Neural progenitor cell (in vitro differentiated cells): ENCODE measurements at regions not wholly inside any gene's neighbourhood (a gene's known extent, or its start where the extent isn't known, plus 50 kb on each side); places are given as distances from the start of the nearest gene placed in this dataset.

Source experiments
- DNase-seq: peaks from one replicate; pipeline ENCODE4 v3.0.0-alpha.2; 2016; ENCODE audit warnings: low spot score
- H2AFZ ChIP-seq: fragments of 200-600 bp; sonication (generic); replicated peaks from 2 replicates; pipeline ENCODE4 v1.6.1; 2016; ENCODE audit warnings: antibody characterized with exemption
- H3F3A ChIP-seq: fragments of 200-600 bp; sonication (generic); 2 replicates; pipeline ENCODE4 v1.6.1; 2016; ENCODE audit warnings: antibody characterized with exemption, low read depth
- H3K27ac ChIP-seq: fragments of 200-600 bp; sonication (generic); 2 replicates; pipeline ENCODE4 v1.5.1; 2016; ENCODE audit warnings: mild to moderate bottlenecking
- H3K27me3 ChIP-seq: fragments of 200-600 bp; sonication (generic); 2 replicates; pipeline ENCODE4 v1.6.1; 2016; ENCODE audit warnings: mild to moderate bottlenecking, moderate library complexity
- H3K36me3 ChIP-seq: fragments of 200-600 bp; sonication (generic); 2 replicates; pipeline ENCODE4 v1.5.1; 2016
- H3K4me1 ChIP-seq: fragments of 200-600 bp; sonication (generic); 2 replicates; pipeline ENCODE4 v1.6.1; 2016; ENCODE audit warnings: mixed run types
- H3K4me2 ChIP-seq: fragments of 200-600 bp; sonication (generic); 2 replicates; pipeline ENCODE4 v1.6.1; 2016
- H3K4me3 ChIP-seq: fragments of 200-600 bp; sonication (generic); 2 replicates; pipeline ENCODE4 v1.5.1; 2016
- H3K79me2 ChIP-seq: fragments of 200-600 bp; sonication (generic); 2 replicates; pipeline ENCODE4 v1.6.1; 2016; ENCODE audit warnings: low read depth
- H3K9ac ChIP-seq: fragments of 200-600 bp; sonication (generic); 2 replicates; pipeline ENCODE4 v1.6.1; 2016
- H3K9me3 ChIP-seq: fragments of 200-600 bp; sonication (generic); 2 replicates; pipeline ENCODE4 v1.5.1; 2016; ENCODE audit warnings: low read depth
- H4K20me1 ChIP-seq: fragments of 200-600 bp; sonication (generic); 2 replicates; pipeline ENCODE4 v1.6.1; 2016; ENCODE audit warnings: low read depth
- H3K27ac Mint-ChIP-seq: 3 replicates; pipeline ENCODE4 v1.8.0; 2021; ENCODE audit warnings: mixed read lengths
- H3K27me3 Mint-ChIP-seq: 2 replicates; pipeline ENCODE4 v1.8.0; 2022; ENCODE audit warnings: low read depth, mild to moderate bottlenecking, inconsistent platforms, moderate library complexity, mixed read lengths; ENCODE audit not compliant: insufficient read depth
- H3K36me3 Mint-ChIP-seq: 3 replicates; pipeline ENCODE4 v1.8.0; 2021; ENCODE audit warnings: mixed read lengths
- H3K4me1 Mint-ChIP-seq: 3 replicates; pipeline ENCODE4 v1.8.0; 2021; ENCODE audit warnings: mixed read lengths
- H3K4me3 Mint-ChIP-seq: 3 replicates; pipeline ENCODE4 v1.8.0; 2021; ENCODE audit warnings: mild to moderate bottlenecking, moderate library complexity, mixed read lengths
- H3K9me3 Mint-ChIP-seq: 3 replicates; pipeline ENCODE4 v1.8.0; 2020; ENCODE audit warnings: mixed read lengths
- EZH2 ChIP-seq: fragments of 200-600 bp; sonication (generic); IDR thresholded peaks from 2 replicates; pipeline ENCODE4 v1.6.1; 2017; ENCODE audit warnings: antibody characterized with exemption, mild to moderate bottlenecking, moderate library complexity
- EZH2phosphoT487 ChIP-seq: fragments of 200-600 bp; sonication (generic); IDR thresholded peaks from 2 replicates; pipeline ENCODE4 v1.6.1; 2017; ENCODE audit warnings: antibody characterized with exemption
- TF ChIP-seq, protein P1 (sequence below): fragments of 200-600 bp; sonication (generic); IDR thresholded peaks from 2 replicates; pipeline ENCODE4 v1.5.1; 2017; ENCODE audit warnings: antibody characterized with exemption, mild to moderate bottlenecking

DNA sequence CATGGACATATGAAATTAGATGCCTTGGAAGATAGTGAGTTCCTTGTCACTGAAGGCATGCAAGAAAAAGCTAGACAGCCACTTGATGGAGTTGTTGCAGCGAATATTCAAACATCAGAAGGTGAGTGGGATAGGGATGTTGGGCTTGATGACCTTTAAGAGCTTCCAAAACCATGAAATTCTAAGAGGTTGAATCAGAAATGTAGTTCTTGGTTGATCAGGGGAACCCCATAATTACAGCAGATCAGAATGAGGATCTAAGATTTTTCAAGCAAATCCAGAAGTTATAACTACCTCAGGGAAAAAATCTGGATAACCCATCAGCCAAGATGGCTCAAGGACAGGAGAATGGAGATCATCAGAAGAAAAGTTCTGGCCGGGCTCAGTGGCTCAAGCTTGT, 244.3 kb upstream of the NR4A3 start:
- no peaks in the 10 kb centered on the region for H4K20me1 ChIP-seq
- no peaks in the 10 kb centered on the region for H3K27me3 ChIP-seq
- no peak for DNase-seq
- H3K4me2 ChIP-seq: no peak overlapping the region
- no peak overlapping the region for H3K9ac ChIP-seq
- H2AFZ ChIP-seq: no peak overlapping the region
- H3K9me3 ChIP-seq: no peaks in the 10 kb centered on the region
- Mint-ChIP-seq H3K36me3 (no peaks in the 10 kb centered on the region), H3K4me1 (no peaks in the 10 kb centered on the region), H3K27ac (no peak overlapping the region), H3K9me3 (no peaks in the 10 kb centered on the region), H3K27me3 (peaks cover 2% of the 10 kb centered on the region), H3K4me3 (no peak overlapping the region)
- H3K4me1 ChIP-seq: no peaks in the 10 kb centered on the region
- H3K79me2 ChIP-seq: no peaks in the 10 kb centered on the region
- H3K4me3 ChIP-seq: no peak overlapping the region
- no peak overlapping the region for H3K27ac ChIP-seq
- TF ChIP-seq, protein P1, sequence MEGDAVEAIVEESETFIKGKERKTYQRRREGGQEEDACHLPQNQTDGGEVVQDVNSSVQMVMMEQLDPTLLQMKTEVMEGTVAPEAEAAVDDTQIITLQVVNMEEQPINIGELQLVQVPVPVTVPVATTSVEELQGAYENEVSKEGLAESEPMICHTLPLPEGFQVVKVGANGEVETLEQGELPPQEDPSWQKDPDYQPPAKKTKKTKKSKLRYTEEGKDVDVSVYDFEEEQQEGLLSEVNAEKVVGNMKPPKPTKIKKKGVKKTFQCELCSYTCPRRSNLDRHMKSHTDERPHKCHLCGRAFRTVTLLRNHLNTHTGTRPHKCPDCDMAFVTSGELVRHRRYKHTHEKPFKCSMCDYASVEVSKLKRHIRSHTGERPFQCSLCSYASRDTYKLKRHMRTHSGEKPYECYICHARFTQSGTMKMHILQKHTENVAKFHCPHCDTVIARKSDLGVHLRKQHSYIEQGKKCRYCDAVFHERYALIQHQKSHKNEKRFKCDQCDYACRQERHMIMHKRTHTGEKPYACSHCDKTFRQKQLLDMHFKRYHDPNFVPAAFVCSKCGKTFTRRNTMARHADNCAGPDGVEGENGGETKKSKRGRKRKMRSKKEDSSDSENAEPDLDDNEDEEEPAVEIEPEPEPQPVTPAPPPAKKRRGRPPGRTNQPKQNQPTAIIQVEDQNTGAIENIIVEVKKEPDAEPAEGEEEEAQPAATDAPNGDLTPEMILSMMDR: no peak
- TF ChIP-seq EZH2phosphoT487 (no peak), EZH2 (no peak)
- H3F3A ChIP-seq: no peaks in the 10 kb centered on the region
- H3K36me3 ChIP-seq: no peaks in the 10 kb centered on the region

DNA sequence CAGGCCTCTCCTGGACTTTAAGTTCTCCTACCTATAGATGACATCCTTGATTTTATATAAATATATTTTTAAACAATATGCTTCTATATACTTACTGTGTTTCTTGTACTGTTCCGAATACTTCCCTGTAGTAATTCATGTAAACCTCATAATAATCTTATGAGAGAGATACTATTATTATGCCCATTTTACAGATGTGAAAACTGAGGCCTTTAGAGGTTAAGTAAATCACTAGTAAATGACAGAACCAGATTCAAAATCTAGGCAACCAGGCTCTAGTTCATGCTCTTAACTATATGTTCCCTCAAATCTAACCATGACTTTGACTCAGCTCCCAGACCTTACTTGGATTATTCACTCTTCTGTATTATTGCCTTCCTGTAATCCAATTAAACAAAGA, 243.0 kb upstream of the NR4A3 start:
- Histone ChIP-seq H3K4me3 (no peak overlapping the region), H3K36me3 (no peaks in the 10 kb centered on the region), H3K9me3 (no peaks in the 10 kb centered on the region), H3F3A (no peaks in the 10 kb centered on the region), H3K79me2 (no peaks in the 10 kb centered on the region), H3K4me1 (no peaks in the 10 kb centered on the region), H3K27me3 (no peaks in the 10 kb centered on the region), H3K9ac (no peak overlapping the region), H3K4me2 (no peak overlapping the region), H4K20me1 (no peaks in the 10 kb centered on the region), H3K27ac (no peak overlapping the region), H2AFZ (no peak overlapping the region)
- H3K27ac Mint-ChIP-seq: no peak overlapping the region
- TF ChIP-seq EZH2phosphoT487: no peak
- TF ChIP-seq EZH2: no peak
- TF ChIP-seq, protein P1: no peak
- no peak overlapping the region for H3K4me3 Mint-ChIP-seq
- H3K9me3 Mint-ChIP-seq: peaks cover 2% of the 10 kb centered on the region
- DNase-seq: no peak
- peaks cover 2% of the 10 kb centered on the region for H3K27me3 Mint-ChIP-seq
- no peaks in the 10 kb centered on the region for H3K36me3 Mint-ChIP-seq
- no peaks in the 10 kb centered on the region for H3K4me1 Mint-ChIP-seq

DNA sequence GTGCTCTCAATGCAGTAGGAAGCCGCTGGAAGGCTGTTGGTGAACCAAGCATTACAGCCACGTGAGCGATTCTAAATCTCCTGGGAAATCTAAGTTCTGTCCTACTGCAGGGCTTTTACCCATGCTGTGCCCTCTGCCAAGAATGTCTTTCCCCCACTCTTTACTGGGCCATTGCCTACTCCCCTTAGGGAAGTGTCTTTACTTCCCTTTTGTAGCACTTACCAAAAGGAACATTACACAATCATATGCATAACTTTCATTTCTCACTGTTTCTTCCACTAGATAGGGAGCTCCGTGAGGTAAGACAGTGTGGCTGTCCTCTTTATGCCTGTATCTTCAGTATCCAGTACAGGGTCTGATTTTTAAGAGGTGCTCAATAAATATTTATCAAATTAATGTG, 241.7 kb upstream of the NR4A3 start:
- no peak overlapping the region for H3K27ac ChIP-seq
- Mint-ChIP-seq H3K36me3 (no peaks in the 10 kb centered on the region), H3K9me3 (peaks cover 5% of the 10 kb centered on the region), H3K4me1 (no peaks in the 10 kb centered on the region), H3K4me3 (no peak overlapping the region), H3K27ac (no peak overlapping the region), H3K27me3 (peaks cover 2% of the 10 kb centered on the region)
- no peaks in the 10 kb centered on the region for H3K9me3 ChIP-seq
- H2AFZ ChIP-seq: no peak overlapping the region
- H3K79me2 ChIP-seq: no peaks in the 10 kb centered on the region
- no peak overlapping the region for H3K4me3 ChIP-seq
- H3K4me2 ChIP-seq: no peak overlapping the region
- H3K9ac ChIP-seq: no peak overlapping the region
- TF ChIP-seq EZH2phosphoT487: no peak
- TF ChIP-seq EZH2: no peak
- TF ChIP-seq, protein P1: no peak
- no peaks in the 10 kb centered on the region for H3K36me3 ChIP-seq
- no peak for DNase-seq
- no peaks in the 10 kb centered on the region for H4K20me1 ChIP-seq
- no peaks in the 10 kb centered on the region for H3K27me3 ChIP-seq
- H3K4me1 ChIP-seq: no peaks in the 10 kb centered on the region
- H3F3A ChIP-seq: no peaks in the 10 kb centered on the region

DNA sequence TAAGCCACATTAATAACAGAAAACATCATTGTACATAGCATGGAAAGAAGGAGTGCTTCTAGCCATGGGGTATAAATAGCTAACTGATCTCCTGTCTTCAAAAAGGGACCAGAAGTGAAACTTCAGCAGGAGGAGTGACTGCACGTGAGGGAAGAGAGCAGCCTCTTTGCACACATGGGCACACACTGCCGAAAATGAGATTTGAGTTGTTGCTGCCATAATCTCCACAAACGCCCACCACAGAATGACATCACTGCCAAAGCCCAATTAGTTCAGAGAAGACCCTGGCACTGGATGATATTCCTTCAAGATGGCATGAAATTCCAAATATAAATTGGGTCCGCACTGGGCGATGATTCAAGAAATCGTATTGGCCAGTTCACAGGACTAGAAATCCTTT, 238.9 kb upstream of the NR4A3 start:
- Histone ChIP-seq H3F3A (no peaks in the 10 kb centered on the region), H3K4me1 (no peaks in the 10 kb centered on the region), H3K9me3 (no peaks in the 10 kb centered on the region), H3K4me3 (no peak overlapping the region), H3K79me2 (no peaks in the 10 kb centered on the region), H3K9ac (no peak overlapping the region), H3K27ac (no peak overlapping the region), H3K36me3 (no peaks in the 10 kb centered on the region), H2AFZ (no peak overlapping the region), H3K4me2 (no peak overlapping the region), H3K27me3 (no peaks in the 10 kb centered on the region), H4K20me1 (no peaks in the 10 kb centered on the region)
- no peak overlapping the region for H3K4me3 Mint-ChIP-seq
- H3K4me1 Mint-ChIP-seq: no peaks in the 10 kb centered on the region
- TF ChIP-seq EZH2 (no peak), EZH2phosphoT487 (no peak)
- TF ChIP-seq, protein P1: no peak
- H3K27me3 Mint-ChIP-seq: peaks cover 2% of the 10 kb centered on the region
- no peaks in the 10 kb centered on the region for H3K36me3 Mint-ChIP-seq
- no peak for DNase-seq
- peaks cover 5% of the 10 kb centered on the region for H3K9me3 Mint-ChIP-seq
- H3K27ac Mint-ChIP-seq: no peak overlapping the region
